Activated T-cell treated with anti-CD3 and anti-CD28 coated beads, Interleukin-2, amount 50 U/mL, for 48 hours (primary cell): ENCODE measurements at regions not wholly inside any gene's neighbourhood (a gene's known extent, or its start where the extent isn't known, plus 50 kb on each side); places are given as distances from the start of the nearest gene placed in this dataset.
"Not testable (repeated sequence)": the region's sequence is repeated elsewhere in the genome, so short reads cannot be mapped to it uniquely, and the experiment has no call there.

Experiments used
- DNase-seq, 2 experiments: peaks; one replicate each; pipeline ENCODE4 v3.0.0-alpha.2; 2020

GRCh38 chr10:130929422-130930325 is 381.8 kb downstream of the TCERG1L start:
- no peak for DNase-seq

- DNase-seq = no peak
These were observed 380.7 kb downstream of the TCERG1L start for GRCh38 chr10:130930821-130931220.

- no peak for DNase-seq
These were observed 380.3 kb downstream of the TCERG1L start for GRCh38 chr10:130931256-130931655.

GRCh38 chr10:130932326-130933007 is 379.1 kb downstream of the TCERG1L start:
- no peak for DNase-seq

GRCh38 chr10:130933008-130933390 is 378.5 kb downstream of the TCERG1L start:
- no peak for DNase-seq

GRCh38 chr10:130934293-130935127 is 377.0 kb downstream of the TCERG1L start:
- DNase-seq = no peak

- DNase-seq = no peak
These were observed 376.4 kb downstream of the TCERG1L start for GRCh38 chr10:130935128-130935439.

- DNase-seq = no peak
These were observed 375.5 kb downstream of the TCERG1L start for GRCh38 chr10:130935897-130936550.

- no peak for DNase-seq
These were observed 374.7 kb downstream of the TCERG1L start for GRCh38 chr10:130936851-130937250.

GRCh38 chr10:130938051-130938450 is 373.5 kb downstream of the TCERG1L start:
- no peak for DNase-seq

- DNase-seq = not testable (repeated sequence)
These were observed 372.6 kb downstream of the TCERG1L start for GRCh38 chr10:130938891-130939290.

GRCh38 chr10:130941886-130942285 is 369.6 kb downstream of the TCERG1L start:
- DNase-seq = no peak

GRCh38 chr10:130952086-130952485 is 359.4 kb downstream of the TCERG1L start:
- no peak for DNase-seq

GRCh38 chr10:130954326-130954905 is 357.1 kb downstream of the TCERG1L start:
- no peak for DNase-seq

- DNase-seq = no peak
These were observed 355.3 kb downstream of the TCERG1L start for GRCh38 chr10:130956251-130956650.

GRCh38 chr10:130957423-130957822 is 354.1 kb downstream of the TCERG1L start:
- no peak for DNase-seq

- no peak for DNase-seq
These were observed 353.5 kb downstream of the TCERG1L start for GRCh38 chr10:130958003-130958402.

- DNase-seq = no peak
These were observed 352.4 kb downstream of the TCERG1L start for GRCh38 chr10:130958981-130959751.

GRCh38 chr10:130959752-130960195 is 351.7 kb downstream of the TCERG1L start:
- no peak for DNase-seq

- no peak for DNase-seq
These were observed 351.0 kb downstream of the TCERG1L start for GRCh38 chr10:130960531-130960930.

- DNase-seq = no peak
These were observed 349.8 kb downstream of the TCERG1L start for GRCh38 chr10:130961506-130962239.
